ENCODE measurements at regions not wholly inside any gene's neighbourhood (a gene's known extent, or its start where the extent isn't known, plus 50 kb on each side); places are given as distances from the start of the nearest gene placed in this dataset.

GRCh38 chr6:54043360-54043759 is 67.9 kb upstream of the MLIP start (continued):
- TF ChIP-seq ATF6 (CRISPR knock-in tag; IDR thresholded peaks at IDR 0.05) = no peak
- TF ChIP-seq ZNF138 (CRISPR knock-in tag; conservative IDR thresholded peaks at IDR 0.05) = no peak
- TF ChIP-seq JUN (CRISPR knock-in tag; IDR thresholded peaks at IDR 0.05) = no peak
- TF ChIP-seq AFF4 (CRISPR knock-in tag; IDR thresholded peaks at IDR 0.05; ENCODE audit: borderline replicate concordance) = no peak

- peaks cover 8% of the 10 kb centered on the region for H3K9me3 Mint-ChIP-seq
- no peaks in the 10 kb centered on the region for H3K4me1 Mint-ChIP-seq
- no peak for TF ChIP-seq JUN (CRISPR knock-in tag; IDR thresholded peaks at IDR 0.05)
- no peak for TF ChIP-seq ATF2 (CRISPR knock-in tag; IDR thresholded peaks at IDR 0.05; ENCODE audit: borderline replicate concordance, low read depth)
- DNase-seq (ENCODE audit: low spot score) (no peak), ATAC-seq (no peak)
- CTCF ChIA-PET = no interaction called here
- no peaks in the 10 kb centered on the region for H3K27me3 Mint-ChIP-seq (ENCODE audit: low read depth)
- POLR2A ChIA-PET = no interaction called here
- no peak overlapping the region for H3K27ac Mint-ChIP-seq
- H3K4me3 Mint-ChIP-seq = no peak overlapping the region
- no peaks in the 10 kb centered on the region for H3K36me3 Mint-ChIP-seq
Measured at GRCh38 chr6:54044059-54044458, 67.2 kb upstream of the MLIP start.

- H3K4me1 Mint-ChIP-seq = no peaks in the 10 kb centered on the region
- H3K4me3 Mint-ChIP-seq = no peak overlapping the region
- DNase-seq (ENCODE audit: low spot score) (no peak), ATAC-seq (no peak)
- H3K9me3 Mint-ChIP-seq = no peaks in the 10 kb centered on the region
- H3K27me3 Mint-ChIP-seq (ENCODE audit: low read depth) = no peaks in the 10 kb centered on the region
- no peaks in the 10 kb centered on the region for H3K36me3 Mint-ChIP-seq
- POLR2A ChIA-PET = no interaction called here
- no peak overlapping the region for H3K27ac Mint-ChIP-seq
- CTCF ChIA-PET = no interaction called here
- TF ChIP-seq SP1 (CRISPR knock-in tag; conservative IDR thresholded peaks at IDR 0.05) = no peak
- no peak for TF ChIP-seq ZNF281 (CRISPR knock-in tag; IDR thresholded peaks at IDR 0.05)
- TF ChIP-seq ATF3 (CRISPR knock-in tag; conservative IDR thresholded peaks at IDR 0.05) = no peak
- no peak for TF ChIP-seq CTCF (IDR thresholded peaks at IDR 0.05)
- no peak for TF ChIP-seq ATF6 (CRISPR knock-in tag; IDR thresholded peaks at IDR 0.05)
- TF ChIP-seq NFYB (CRISPR knock-in tag; conservative IDR thresholded peaks at IDR 0.05; ENCODE audit: low read depth) = no peak
- TF ChIP-seq OVOL2 (CRISPR knock-in tag; IDR thresholded peaks at IDR 0.05; ENCODE audit: borderline replicate concordance) = no peak
- no peak for TF ChIP-seq TCF7 (CRISPR knock-in tag; IDR thresholded peaks at IDR 0.05; ENCODE audit: low read depth)
- no peak for TF ChIP-seq ZNF671 (CRISPR knock-in tag; IDR thresholded peaks at IDR 0.05)
- no peak for TF ChIP-seq ZNF138 (CRISPR knock-in tag; conservative IDR thresholded peaks at IDR 0.05)
- no peak for TF ChIP-seq TEAD1 (CRISPR knock-in tag; IDR thresholded peaks at IDR 0.05)
- TF ChIP-seq HMGA2 (CRISPR knock-in tag; IDR thresholded peaks at IDR 0.05) = no peak
Measured at GRCh38 chr6:54048782-54049181, 62.5 kb upstream of the MLIP start.

Data from WTC11 (cell line).